Sciatic nerve (tissue), 2 donors: ENCODE measurements at regions not wholly inside any gene's neighbourhood (a gene's known extent, or its start where the extent isn't known, plus 50 kb on each side); places are given as distances from the start of the nearest gene placed in this dataset.
"Not testable (repeated sequence)": the region's sequence is repeated elsewhere in the genome, so short reads cannot be mapped to it uniquely, and the experiment has no call there.

Experiments used
- ATAC-seq: fragments of 200-7000 bp; cut with Tn5 transposase; one replicate; pipeline ENCODE4 v1.9.1; 2020; ENCODE audit warnings: mild to moderate bottlenecking, moderate library complexity
- DNase-seq: peaks from one replicate; pipeline ENCODE4 v3.0.0-alpha.2; 2020; ENCODE audit warnings: low spot score
- intact Hi-C: fragments of 100-400 bp; cut with DNase I; formaldehyde crosslinking; loops from one replicate; pipeline ENCODE4 v1.14.2; 2022
- donor health status: DM: no; HTN: no; CAD: no.
- donor health status: DM: no; HTN: no; CAD: no.

DNA sequence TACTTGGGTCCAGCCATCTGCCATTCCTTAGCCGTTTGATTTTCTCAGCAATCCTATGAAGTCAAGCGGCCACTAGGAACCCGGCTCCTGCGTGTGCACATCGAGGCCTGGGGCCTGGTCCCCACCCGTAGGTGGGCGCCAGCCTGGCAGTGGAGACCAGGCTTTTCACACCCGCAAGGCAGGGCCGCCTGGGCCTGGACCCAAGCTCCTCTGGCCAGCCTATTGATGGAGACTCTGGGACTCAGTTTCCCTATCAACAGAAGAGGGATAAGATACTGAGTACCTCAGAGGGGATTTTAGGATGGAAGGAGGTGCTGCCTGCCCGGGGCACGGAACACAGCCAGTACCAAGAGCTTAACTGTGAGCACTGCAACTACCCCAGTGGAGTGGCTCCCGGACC, 104.3 kb upstream of the C14orf180 start:
- intact Hi-C loops = no loop called here

DNA sequence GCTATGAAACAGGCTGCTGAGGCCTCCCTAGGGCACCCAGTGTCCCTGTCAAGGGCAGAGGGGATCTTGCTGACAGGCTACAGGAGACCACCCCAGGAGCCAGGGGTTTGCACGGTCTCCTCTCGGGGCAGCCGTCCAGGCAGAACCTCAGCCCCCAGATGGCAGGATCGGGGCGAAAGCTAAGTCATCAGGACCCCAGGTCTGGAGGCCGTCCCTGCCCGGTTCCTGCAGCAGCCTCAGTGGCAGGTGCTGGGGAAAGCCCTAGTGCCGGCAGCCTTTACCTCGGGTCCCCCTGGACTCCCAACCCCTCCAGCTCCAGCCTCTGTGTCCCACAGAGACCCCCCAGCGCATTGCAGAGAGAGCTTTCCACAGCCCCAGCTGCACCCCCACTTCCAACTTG, 103.8 kb upstream of the C14orf180 start:
- intact Hi-C loops = no loop called here
- DNase-seq = no peak
- no peak for ATAC-seq

More for the DNA sequence above, 104.3 kb upstream of the C14orf180 start:
- ATAC-seq (no peak), DNase-seq (no peak)

DNA sequence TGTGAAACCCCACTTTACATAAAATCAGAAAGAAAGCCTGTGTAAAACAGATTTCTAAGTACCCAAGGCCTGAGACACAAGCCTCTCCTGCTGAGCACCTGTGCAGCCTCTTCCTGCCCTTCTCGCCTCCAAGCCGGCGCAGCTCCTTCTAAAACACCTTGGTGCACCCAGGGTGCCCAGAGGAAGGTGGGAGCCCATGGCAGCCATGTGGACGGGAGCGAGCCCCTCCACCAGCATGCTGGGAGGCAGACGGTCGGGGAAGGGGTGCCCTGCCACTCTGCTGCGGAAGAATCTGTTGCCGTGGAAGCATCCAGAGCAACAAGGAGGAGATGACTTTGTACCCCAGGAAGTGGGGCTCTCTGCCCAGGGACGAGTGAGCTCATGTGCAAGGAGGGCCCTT, 103.1 kb upstream of the C14orf180 start:
- intact Hi-C loops = no loop called here
- no peak for ATAC-seq

GRCh38 chr14:104477117-104477623, 102.4 kb upstream of the C14orf180 start:
- intact Hi-C loops = no loop called here
- no peak for DNase-seq
- no peak for ATAC-seq

More for the DNA sequence above, 103.1 kb upstream of the C14orf180 start:
- DNase-seq = no peak

DNA sequence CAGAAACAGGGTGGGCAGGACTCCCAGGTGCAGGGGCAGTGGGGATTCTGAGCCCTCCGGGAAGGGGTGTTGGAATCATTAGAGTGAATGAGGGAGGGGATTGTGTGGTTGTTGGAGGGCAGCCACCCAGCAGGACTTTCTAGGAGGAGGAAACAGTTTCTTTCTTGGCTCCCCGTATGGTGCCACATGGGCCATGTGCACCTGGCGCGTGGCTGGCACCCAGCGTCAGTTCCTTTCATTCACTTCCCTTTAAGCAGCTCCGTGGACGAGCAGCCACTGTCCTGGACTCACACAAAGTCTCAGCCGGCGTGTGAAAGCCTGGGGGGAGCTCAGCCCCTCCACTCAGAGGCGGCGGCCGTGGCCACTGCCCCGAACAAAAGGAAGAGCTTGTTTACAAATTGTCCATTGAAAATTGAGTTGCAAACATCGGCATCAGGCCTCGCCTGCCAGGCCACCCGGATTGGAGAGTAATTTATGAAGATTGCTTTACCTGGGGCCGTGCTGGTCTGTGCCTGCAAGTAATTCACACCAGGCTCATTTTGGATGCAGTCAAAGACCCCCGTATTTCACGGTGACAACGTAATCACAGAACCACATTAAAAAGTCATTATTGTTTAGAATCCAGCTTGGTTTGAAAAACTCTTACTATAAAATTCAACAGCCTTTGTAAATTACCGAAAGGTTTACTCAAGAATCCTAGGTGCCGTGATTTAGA, 101.7 kb upstream of the C14orf180 start:
- intact Hi-C loops = no loop called here
- DNase-seq = no peak
- ATAC-seq = no peak

DNA sequence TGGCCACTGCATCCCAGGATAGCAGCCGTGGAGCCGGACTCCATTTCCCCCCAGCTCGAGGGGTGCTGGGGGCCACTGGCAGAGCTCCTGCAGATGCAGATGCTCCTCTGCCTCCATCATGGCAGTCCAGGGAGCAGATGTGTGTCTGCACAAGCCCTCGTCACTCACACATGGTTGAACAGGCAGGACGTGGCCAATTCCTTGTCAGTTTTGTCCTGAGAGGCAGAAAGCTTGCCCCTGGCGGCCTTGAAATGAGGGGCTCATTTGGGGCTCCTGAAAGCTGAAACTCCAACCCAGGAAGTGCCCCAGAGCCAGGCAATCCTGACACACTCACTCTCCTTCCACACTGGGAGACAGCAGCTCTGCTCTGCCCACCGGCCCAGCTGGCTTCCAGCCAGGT, 100.9 kb upstream of the C14orf180 start:
- ATAC-seq (no peak), DNase-seq (no peak)
- intact Hi-C loops = no loop called here

DNA sequence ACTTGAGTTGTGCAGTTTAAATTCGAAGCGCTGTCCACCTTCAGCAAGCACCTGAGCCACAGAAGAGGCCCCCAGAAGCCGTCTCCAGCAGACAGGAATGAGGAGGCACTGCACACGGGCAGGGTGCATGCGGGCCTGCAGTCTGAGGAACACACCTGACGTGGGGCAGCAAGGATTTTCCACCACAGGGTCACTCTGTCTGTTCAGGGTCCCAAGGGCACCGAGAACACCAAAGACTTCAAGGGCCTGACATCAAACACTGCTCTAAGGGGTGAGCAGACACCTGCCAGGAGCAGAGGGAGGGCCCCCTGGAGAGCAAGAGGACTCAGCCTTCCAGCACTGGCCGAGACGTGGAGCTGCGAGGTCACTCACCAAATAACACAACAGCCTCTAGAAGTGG, 99.7 kb upstream of the C14orf180 start:
- ATAC-seq (no peak), DNase-seq (no peak)
- intact Hi-C loops = no loop called here

- intact Hi-C loops = no loop called here
- DNase-seq = no peak
These were observed 98.2 kb upstream of the C14orf180 start for GRCh38 chr14:104481323-104481722.

GRCh38 chr14:104482017-104482416, 97.5 kb upstream of the C14orf180 start:
- ATAC-seq, DNase-seq, intact Hi-C loops: not testable (repeated sequence)

More at GRCh38 chr14:104481323-104481722, 98.2 kb upstream of the C14orf180 start:
- no peak for ATAC-seq

GRCh38 chr14:104486222-104486923, 93.2 kb upstream of the C14orf180 start:
- no peak for ATAC-seq
- intact Hi-C loops = no loop called here
- DNase-seq = no peak

DNA sequence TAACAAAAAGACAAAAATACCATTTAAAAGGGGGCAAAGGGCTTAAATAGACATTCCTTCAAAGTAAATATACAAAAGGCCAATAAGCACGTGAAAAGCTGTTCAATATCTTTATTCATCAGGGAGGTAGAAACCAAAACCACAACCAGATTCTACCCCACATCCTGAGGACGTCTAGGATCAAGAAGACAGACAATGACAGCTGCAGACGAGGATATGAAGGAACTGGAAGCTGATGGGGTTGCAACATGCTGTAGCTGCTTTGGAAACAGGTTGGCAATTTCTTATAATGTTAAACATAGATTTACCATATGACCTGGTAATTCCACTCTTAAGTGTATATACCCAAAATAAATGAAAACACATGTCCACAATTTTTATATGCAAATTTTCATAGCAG, 85.1 kb upstream of the C14orf180 start:
- DNase-seq = no peak
- intact Hi-C loops = no loop called here
- no peak for ATAC-seq

GRCh38 chr14:104496095-104496494, 83.5 kb upstream of the C14orf180 start:
- DNase-seq (no peak), ATAC-seq (no peak)

GRCh38 chr14:104499784-104500760, 79.5 kb upstream of the C14orf180 start:
- ATAC-seq (no peak), DNase-seq (peak; percentile 28)
- intact Hi-C loops = no loop called here

More at GRCh38 chr14:104496095-104496494, 83.5 kb upstream of the C14orf180 start:
- intact Hi-C loops = no loop called here

- ATAC-seq (no peak), DNase-seq (no peak)
- intact Hi-C loops = no loop called here
These were observed 77.5 kb upstream of the C14orf180 start for GRCh38 chr14:104502060-104502459.

DNA sequence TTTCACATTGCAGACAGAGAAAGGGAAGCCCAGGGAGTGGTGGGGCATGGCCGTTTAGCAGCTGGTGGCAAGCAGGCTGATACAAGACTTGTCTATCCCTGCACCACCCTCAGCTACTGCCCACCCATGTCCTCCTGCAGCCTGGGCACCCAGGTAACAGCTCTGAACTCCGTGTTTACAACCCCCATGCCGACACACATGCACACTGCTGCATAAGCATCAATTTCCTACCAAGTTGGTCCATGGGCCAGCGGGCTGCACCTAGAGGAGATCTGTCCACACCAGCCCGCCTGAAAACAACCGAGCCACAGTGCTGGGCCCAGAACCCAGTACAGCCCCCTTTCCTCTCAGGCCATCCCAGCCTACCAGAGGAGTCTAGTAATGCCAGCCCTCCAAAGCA, 75.9 kb upstream of the C14orf180 start:
- intact Hi-C loops = no loop called here
- DNase-seq (no peak), ATAC-seq (no peak)

- DNase-seq = no peak
- ATAC-seq = no peak
- intact Hi-C loops = no loop called here
These were observed 75.3 kb upstream of the C14orf180 start for GRCh38 chr14:104504172-104504735.

DNA sequence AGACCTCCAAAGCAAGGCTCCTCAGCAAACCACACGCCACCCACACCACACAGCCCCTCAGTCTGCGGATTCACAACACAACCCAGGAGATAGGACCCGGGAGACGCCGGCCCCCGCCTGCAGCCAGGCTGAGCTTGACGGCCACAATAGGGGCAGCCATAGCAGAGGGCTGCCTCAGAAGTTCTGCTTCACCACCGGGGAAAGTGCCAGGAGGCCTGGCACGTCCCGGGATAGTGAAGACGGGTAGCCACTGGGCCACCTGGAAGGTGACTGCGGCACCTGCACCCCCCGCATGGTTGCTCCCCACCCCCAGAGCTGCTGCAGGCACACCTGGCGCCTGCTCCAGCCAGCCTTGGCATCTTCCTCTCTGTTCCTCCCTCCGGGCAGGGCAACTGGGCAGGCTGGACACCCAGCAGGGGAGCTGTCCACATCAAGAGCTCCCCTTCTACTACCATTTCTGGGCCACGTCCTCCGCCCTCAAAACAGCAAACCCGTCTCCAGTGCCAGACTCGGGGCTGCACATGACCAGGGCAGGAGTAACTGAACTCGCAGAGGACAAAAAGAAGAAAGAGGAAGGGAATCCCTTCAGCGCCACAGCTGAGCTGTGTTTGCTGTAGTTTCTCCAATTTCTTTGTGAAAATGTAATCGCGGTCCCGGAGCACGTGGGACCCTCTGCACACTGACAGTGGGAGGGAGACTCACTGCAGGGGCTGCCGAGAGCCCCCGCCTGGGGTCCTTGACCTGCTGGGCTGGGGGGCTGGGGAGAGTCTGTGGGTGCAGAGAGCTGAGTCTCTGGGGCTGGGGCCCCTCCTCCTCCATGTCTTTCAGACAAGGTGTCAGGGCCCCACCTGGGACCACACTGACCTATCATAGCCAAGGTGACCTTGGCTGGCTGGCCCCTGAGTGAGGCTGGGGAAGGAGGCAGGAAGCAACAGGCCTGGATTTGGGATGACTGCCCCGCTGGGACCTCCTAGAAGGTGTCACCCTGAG, 74.2 kb upstream of the C14orf180 start:
- intact Hi-C loops = no loop called here
- DNase-seq (no peak), ATAC-seq (no peak)
